HG02610 (cell line): ENCODE measurements at regions not wholly inside any gene's neighbourhood (a gene's known extent, or its start where the extent isn't known, plus 50 kb on each side); places are given as distances from the start of the nearest gene placed in this dataset.

Experiments
- ATAC-seq: cut with Tn5 transposase; IDR thresholded peaks from one replicate; pipeline ENCODE4 v1.9.1; 2021; ENCODE audit warnings: mild to moderate bottlenecking, moderate library complexity; ENCODE audit not compliant: unreplicated experiment

GRCh38 chr9:99735041-99735440, 86.6 kb upstream of the NR4A3 start:
- ATAC-seq: no peak

- ATAC-seq: no peak
These were observed 85.4 kb upstream of the NR4A3 start for GRCh38 chr9:99736291-99736690.

- no peak for ATAC-seq
These were observed 84.0 kb upstream of the NR4A3 start for GRCh38 chr9:99737649-99738048.

GRCh38 chr9:99743006-99743405, 78.7 kb upstream of the NR4A3 start:
- ATAC-seq: no peak

- no peak for ATAC-seq
These were observed 78.2 kb upstream of the NR4A3 start for GRCh38 chr9:99743455-99743854.

- ATAC-seq: no peak
These were observed 77.6 kb upstream of the NR4A3 start for GRCh38 chr9:99744132-99744531.

GRCh38 chr9:99745085-99745484, 76.6 kb upstream of the NR4A3 start:
- ATAC-seq: no peak

- no peak for ATAC-seq
These were observed 75.3 kb upstream of the NR4A3 start for GRCh38 chr9:99746406-99746805.

- ATAC-seq: no peak
These were observed 73.4 kb upstream of the NR4A3 start for GRCh38 chr9:99748266-99748665.

GRCh38 chr9:99748676-99749075, 73.0 kb upstream of the NR4A3 start:
- ATAC-seq: no peak

GRCh38 chr9:99749641-99750040, 72.0 kb upstream of the NR4A3 start:
- no peak for ATAC-seq

GRCh38 chr9:99750526-99750925, 71.2 kb upstream of the NR4A3 start:
- no peak for ATAC-seq

GRCh38 chr9:99752417-99753109, 69.1 kb upstream of the NR4A3 start:
- no peak for ATAC-seq

- no peak for ATAC-seq
These were observed 68.2 kb upstream of the NR4A3 start for GRCh38 chr9:99753436-99753835.

- ATAC-seq: no peak
These were observed 61.3 kb upstream of the NR4A3 start for GRCh38 chr9:99760421-99760820.

- ATAC-seq: peak; percentile 97
These were observed 59.2 kb upstream of the NR4A3 start for GRCh38 chr9:99762470-99762869.
